ENCODE measurements at regions not wholly inside any gene's neighbourhood (a gene's known extent, or its start where the extent isn't known, plus 50 kb on each side); places are given as distances from the start of the nearest gene placed in this dataset.

DNA sequence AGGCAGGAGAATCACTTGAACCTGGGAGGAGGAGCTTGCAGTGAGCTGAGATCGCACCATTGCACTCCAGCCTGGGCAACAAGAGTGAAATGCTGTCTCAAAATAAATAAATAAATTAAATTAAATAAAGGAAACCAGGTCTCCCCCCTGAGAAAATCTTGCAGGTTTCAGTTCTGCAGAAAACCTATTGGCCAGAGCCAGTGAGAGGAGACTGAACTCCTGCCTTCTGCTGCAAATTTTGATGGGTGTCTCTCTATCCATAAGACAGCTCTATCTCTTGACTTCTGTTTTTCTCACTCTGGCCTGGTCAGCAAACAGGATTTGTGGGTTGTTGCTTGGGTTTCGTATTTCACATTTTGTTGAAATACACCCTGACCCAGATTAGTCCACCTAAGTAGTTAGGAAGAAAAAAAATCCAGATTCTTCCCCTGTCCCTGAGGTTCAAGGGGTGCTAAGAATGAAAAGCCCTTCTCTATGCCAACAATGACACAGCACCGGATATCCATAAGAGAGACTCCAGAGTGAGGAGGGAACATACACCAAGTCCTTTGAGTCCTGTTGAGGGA lies 86.7 kb upstream of the MAP4K4 start:
- Histone ChIP-seq H3K4me2 (ENCODE audit: low read length) (no peak overlapping the region), H2AFZ (no peak overlapping the region), H3K4me3 (ENCODE audit: low read depth, low read length) (no peak overlapping the region), H3K36me3 (ENCODE audit: control insufficient read depth, insufficient read depth, low read length) (no peaks in the 10 kb centered on the region), H3K79me2 (no peaks in the 10 kb centered on the region), H3K27me3 (ENCODE audit: control insufficient read depth, insufficient read depth, low read length) (no peaks in the 10 kb centered on the region), H3K9me3 (ENCODE audit: control insufficient read depth, low read length) (no peaks in the 10 kb centered on the region), H3K9ac (no peak overlapping the region), H3K4me1 (no peaks in the 10 kb centered on the region), H3K27ac (no peak overlapping the region)
- TF ChIP-seq, protein P1, sequence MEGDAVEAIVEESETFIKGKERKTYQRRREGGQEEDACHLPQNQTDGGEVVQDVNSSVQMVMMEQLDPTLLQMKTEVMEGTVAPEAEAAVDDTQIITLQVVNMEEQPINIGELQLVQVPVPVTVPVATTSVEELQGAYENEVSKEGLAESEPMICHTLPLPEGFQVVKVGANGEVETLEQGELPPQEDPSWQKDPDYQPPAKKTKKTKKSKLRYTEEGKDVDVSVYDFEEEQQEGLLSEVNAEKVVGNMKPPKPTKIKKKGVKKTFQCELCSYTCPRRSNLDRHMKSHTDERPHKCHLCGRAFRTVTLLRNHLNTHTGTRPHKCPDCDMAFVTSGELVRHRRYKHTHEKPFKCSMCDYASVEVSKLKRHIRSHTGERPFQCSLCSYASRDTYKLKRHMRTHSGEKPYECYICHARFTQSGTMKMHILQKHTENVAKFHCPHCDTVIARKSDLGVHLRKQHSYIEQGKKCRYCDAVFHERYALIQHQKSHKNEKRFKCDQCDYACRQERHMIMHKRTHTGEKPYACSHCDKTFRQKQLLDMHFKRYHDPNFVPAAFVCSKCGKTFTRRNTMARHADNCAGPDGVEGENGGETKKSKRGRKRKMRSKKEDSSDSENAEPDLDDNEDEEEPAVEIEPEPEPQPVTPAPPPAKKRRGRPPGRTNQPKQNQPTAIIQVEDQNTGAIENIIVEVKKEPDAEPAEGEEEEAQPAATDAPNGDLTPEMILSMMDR (IDR thresholded peaks at IDR 0.05) = no peak

DNA sequence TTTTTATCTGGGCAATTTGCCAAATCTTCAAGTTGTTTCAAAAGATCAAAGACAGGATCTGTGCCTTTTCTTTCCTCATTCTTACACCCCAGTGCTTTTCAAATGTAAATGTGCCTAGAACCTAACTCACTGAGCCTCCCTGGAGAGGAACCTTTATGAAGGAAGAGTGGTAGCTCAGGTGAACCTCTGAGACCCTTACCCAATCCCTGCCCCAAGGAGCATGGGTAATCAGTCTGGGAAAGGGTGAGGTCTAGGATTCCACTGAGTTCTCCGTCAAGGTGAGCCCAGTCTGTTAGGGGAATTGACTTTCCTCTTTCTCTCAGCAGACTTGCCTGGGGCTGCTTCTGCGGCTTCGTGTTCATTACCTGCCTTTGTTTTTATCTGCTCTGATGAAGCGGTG lies 88.1 kb upstream of the MAP4K4 start:
- Histone ChIP-seq H3K9ac (no peak overlapping the region), H3K27ac (no peak overlapping the region), H3K4me2 (ENCODE audit: low read length) (no peak overlapping the region), H3K4me3 (ENCODE audit: low read depth, low read length) (no peak overlapping the region), H3K9me3 (ENCODE audit: control insufficient read depth, low read length) (no peaks in the 10 kb centered on the region), H2AFZ (no peak overlapping the region), H3K4me1 (no peaks in the 10 kb centered on the region), H3K79me2 (no peaks in the 10 kb centered on the region), H3K27me3 (ENCODE audit: control insufficient read depth, insufficient read depth, low read length) (no peaks in the 10 kb centered on the region), H3K36me3 (ENCODE audit: control insufficient read depth, insufficient read depth, low read length) (no peaks in the 10 kb centered on the region)
- TF ChIP-seq, protein P1 (IDR thresholded peaks at IDR 0.05) = no peak

DNA sequence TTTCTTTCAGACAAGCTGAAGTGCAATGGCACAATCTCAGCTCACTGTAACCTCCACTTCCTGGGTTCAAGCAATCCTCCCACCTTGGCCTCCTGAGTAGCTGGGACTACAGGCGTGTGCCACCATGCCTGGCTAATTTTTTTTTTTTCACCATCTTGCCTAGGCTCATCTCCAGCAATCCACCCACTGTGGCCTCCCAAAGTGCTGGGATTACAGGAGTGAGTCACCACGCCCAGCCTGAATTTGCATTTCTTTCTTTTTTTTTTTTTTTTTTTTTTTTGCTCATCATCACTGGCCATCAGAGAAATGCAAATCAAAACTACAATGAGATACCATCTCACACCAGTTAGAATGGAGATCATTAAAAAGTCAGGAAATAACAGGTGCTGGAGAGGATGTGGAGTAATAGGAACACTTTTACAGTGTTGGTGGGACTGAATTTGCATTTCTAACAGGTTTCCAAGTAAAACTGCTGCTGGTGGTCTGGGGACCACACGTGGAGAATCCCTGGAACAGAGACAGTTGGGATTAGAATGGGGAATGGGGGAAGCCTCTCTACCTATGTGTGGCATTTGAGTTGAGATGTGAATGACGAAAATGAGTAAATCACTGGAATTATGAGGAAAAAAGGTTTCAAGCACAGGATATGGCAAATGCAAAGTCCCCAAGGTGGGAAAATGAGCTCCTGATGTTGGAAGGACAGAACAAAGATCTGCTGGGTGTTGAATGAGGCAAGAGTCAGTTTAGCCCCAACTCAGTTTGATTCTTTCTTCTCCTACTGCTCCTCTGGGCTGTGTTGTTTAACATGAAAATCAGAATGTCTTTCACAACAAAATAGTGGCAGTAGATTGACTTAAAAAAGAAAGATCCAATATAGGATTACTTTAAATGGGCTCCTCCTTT lies 88.8 kb upstream of the MAP4K4 start:
- no peak overlapping the region for H2AFZ ChIP-seq
- no peak overlapping the region for H3K4me3 ChIP-seq (ENCODE audit: low read depth, low read length)
- no peaks in the 10 kb centered on the region for H3K4me1 ChIP-seq
- H3K79me2 ChIP-seq = no peaks in the 10 kb centered on the region
- no peaks in the 10 kb centered on the region for H3K27me3 ChIP-seq (ENCODE audit: control insufficient read depth, insufficient read depth, low read length)
- no peaks in the 10 kb centered on the region for H3K9me3 ChIP-seq (ENCODE audit: control insufficient read depth, low read length)
- H3K36me3 ChIP-seq (ENCODE audit: control insufficient read depth, insufficient read depth, low read length) = no peaks in the 10 kb centered on the region
- no peak overlapping the region for H3K4me2 ChIP-seq (ENCODE audit: low read length)
- no peak overlapping the region for H3K27ac ChIP-seq
- TF ChIP-seq, protein P1 (IDR thresholded peaks at IDR 0.05) = no peak
- H3K9ac ChIP-seq = no peak overlapping the region

DNA sequence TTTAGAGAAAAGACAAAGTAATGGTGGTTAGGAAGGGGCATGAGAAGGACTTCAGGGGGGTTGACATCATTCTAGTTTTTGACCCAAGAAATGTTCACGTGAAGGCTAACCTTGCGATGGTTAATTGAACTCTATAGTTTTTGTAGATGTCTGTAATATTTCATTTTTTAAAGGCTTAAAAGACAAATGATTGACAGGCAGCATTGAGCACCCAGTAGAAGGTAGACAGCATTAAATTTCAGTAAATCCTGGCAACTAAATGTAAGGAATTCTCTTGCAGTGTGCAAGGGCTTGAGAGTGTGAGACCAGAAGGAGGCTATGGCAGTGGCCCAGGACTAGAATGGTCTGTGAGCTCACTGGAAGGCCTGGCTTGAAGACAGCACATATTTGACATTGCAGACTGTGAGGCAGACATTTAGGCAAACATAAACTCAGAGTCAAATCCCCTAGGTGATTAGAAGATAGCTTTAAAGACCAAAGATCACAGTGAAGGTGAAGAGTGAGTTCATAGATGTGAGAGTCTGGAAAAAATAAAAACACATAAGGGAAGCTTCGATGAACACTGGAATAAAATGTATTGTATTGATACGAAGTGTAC lies 100.1 kb upstream of the MAP4K4 start:
- Histone ChIP-seq H2AFZ (no peak overlapping the region), H3K4me2 (ENCODE audit: low read length) (no peak overlapping the region), H3K4me3 (ENCODE audit: low read depth, low read length) (no peak overlapping the region), H3K27me3 (ENCODE audit: control insufficient read depth, insufficient read depth, low read length) (no peaks in the 10 kb centered on the region), H3K9me3 (ENCODE audit: control insufficient read depth, low read length) (no peaks in the 10 kb centered on the region), H3K4me1 (no peaks in the 10 kb centered on the region), H3K36me3 (ENCODE audit: control insufficient read depth, insufficient read depth, low read length) (no peaks in the 10 kb centered on the region), H3K27ac (no peak overlapping the region), H3K79me2 (no peaks in the 10 kb centered on the region), H3K9ac (no peak overlapping the region)
- TF ChIP-seq, protein P1 (IDR thresholded peaks at IDR 0.05) = no peak
